ENCODE measurements at regions not wholly inside any gene's neighbourhood (a gene's known extent, or its start where the extent isn't known, plus 50 kb on each side); places are given as distances from the start of the nearest gene placed in this dataset.

DNA sequence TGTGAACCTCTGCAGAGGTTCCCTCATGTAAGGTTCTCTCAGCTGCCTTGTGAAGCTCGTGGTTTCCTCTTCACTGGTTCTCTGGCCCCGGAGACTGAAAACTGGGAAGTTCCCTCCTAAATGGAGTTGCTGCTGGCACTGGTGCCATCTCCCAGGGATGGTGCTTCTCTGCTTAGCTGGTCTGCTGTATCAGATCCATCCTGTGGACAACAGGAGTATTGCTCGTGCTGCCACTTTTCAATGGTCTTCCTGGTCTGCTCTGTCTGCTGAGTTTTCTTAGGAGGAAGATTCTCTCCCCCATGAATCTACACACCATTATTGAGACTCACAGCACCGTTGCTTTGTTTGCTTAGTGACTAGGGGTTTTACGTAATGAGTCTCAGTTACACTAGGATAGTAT, 247.8 kb downstream of the OTUD1 start:
- no peaks in the 10 kb centered on the region for H3K9me3 ChIP-seq (ENCODE audit: control insufficient read depth in 1 of 2, insufficient read depth in 1 of 2, low read depth in 1 of 2, low read length in 2 of 2)
- H3K4me1 ChIP-seq (ENCODE audit: control insufficient read depth in 1 of 2, insufficient read depth in 2 of 2, low read length in 2 of 2), result no peaks in the 10 kb centered on the region
- DNase-seq (ENCODE audit: low read depth, low spot score), result no peak
- H4K20me1 ChIP-seq (ENCODE audit: insufficient read depth), result no peaks in the 10 kb centered on the region
- no peak overlapping the region for H3K4me2 ChIP-seq (ENCODE audit: low read length)
- H2AFZ ChIP-seq (ENCODE audit: low read depth, low read length, poor library complexity, severe bottlenecking), result no peak overlapping the region
- CTCF ChIA-PET, result no interaction called here
- RAD21 ChIA-PET (ENCODE audit: low non-redundant PET in 1 of 2, low total read pairs in 2 of 2, uncharacterized antibody in 2 of 2, unreplicated experiment in 2 of 2), result no interaction called here
- no peaks in the 10 kb centered on the region for H3K27me3 ChIP-seq (ENCODE audit: insufficient read depth, low read length)
- no peaks in the 10 kb centered on the region for H3K9me2 ChIP-seq (ENCODE audit: insufficient read depth)
- H3K9ac ChIP-seq (ENCODE audit: low read length), result no peak overlapping the region
- no peaks in the 10 kb centered on the region for H3K79me2 ChIP-seq (ENCODE audit: insufficient read depth, low read length)
- H3K4me3 ChIP-seq (replicated peaks in 1 of 2; ENCODE audit: low read depth in 1 of 2, low read length in 2 of 2), result no peak overlapping the region
- no TSS peak for BruUV-seq (replicated peaks)
- intact Hi-C loops (cut with micrococcal nuclease), result no loop called here
- H3K27ac ChIP-seq (ENCODE audit: low read depth, low read length), result no peak overlapping the region
- no peak for ATAC-seq
- no peaks in the 10 kb centered on the region for H3K36me3 ChIP-seq (ENCODE audit: control insufficient read depth in 1 of 2, insufficient read depth in 2 of 2, low read length in 2 of 2)
- POLR2A ChIA-PET, result no interaction called here
- TF ChIP-seq POLR2A (IDR thresholded peaks at IDR 0.05; ENCODE audit: borderline replicate concordance, extremely low read depth, insufficient read depth, insufficient read length), result no peak
- no peak for TF ChIP-seq SRF (IDR thresholded peaks at IDR 0.05; ENCODE audit: low read depth)
- no peak for TF ChIP-seq FOSL1 (IDR thresholded peaks at IDR 0.05; ENCODE audit: low read depth)
- TF ChIP-seq EZH2phosphoT487 (IDR thresholded peaks at IDR 0.05; ENCODE audit: borderline replicate concordance), result no peak
- no peak for TF ChIP-seq JUND (IDR thresholded peaks at IDR 0.05)
- no peak for TF ChIP-seq YY1 (IDR thresholded peaks at IDR 0.05; ENCODE audit: extremely low read depth, insufficient replicate concordance, low read depth, low read length)
- TF ChIP-seq MAX (IDR thresholded peaks at IDR 0.05), result no peak

DNA sequence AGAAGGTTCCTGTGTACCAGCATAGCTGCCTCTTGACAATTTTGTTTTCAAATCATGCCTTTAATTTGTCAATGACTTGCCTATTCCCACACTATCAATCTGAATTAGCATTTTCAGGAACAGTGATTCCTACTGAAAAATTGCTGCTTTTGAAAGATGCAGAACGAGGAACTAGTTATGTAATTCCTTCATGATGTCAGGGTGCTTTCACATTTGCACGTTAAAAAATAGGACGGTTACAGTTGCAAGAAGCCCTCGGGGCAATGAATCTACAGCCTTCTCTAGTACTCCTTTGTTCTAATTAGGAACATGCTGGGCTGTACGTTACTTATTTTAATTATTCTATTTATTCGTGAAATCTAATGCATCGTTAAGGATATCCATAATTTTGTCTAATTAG, 253.9 kb downstream of the OTUD1 start:
- H3K27me3 ChIP-seq (ENCODE audit: insufficient read depth, low read length), result 0 out of 2 replicates have a peak, but pooled peaks cover 3% of the 10 kb centered on the region
- no peaks in the 10 kb centered on the region for H3K9me3 ChIP-seq (ENCODE audit: control insufficient read depth in 1 of 2, insufficient read depth in 1 of 2, low read depth in 1 of 2, low read length in 2 of 2)
- POLR2A ChIA-PET, result no interaction called here
- TF ChIP-seq ZNF274 (IDR thresholded peaks at IDR 0.05; ENCODE audit: low read depth, low read length) (no peak), POLR2AphosphoS5 (IDR thresholded peaks at IDR 0.05; ENCODE audit: low read depth, low read length) (no peak), EZH2 (IDR thresholded peaks at IDR 0.05) (no peak), EGR1 (IDR thresholded peaks at IDR 0.05; ENCODE audit: low read depth) (no peak), EZH2phosphoT487 (IDR thresholded peaks at IDR 0.05; ENCODE audit: borderline replicate concordance) (no peak), ZFX (IDR thresholded peaks at IDR 0.05) (no peak), TCF7L2 (IDR thresholded peaks at IDR 0.05; ENCODE audit: borderline replicate concordance, extremely low read depth, insufficient read depth, insufficient read length) (no peak), ATF3 (IDR thresholded peaks at IDR 0.05) (no peak), POLR2A (IDR thresholded peaks at IDR 0.05; ENCODE audit: borderline replicate concordance, extremely low read depth, insufficient read depth, insufficient read length) (no peak), YY1 (IDR thresholded peaks at IDR 0.05; ENCODE audit: extremely low read depth, insufficient replicate concordance, low read depth, low read length) (no peak), MAX (IDR thresholded peaks at IDR 0.05) (no peak), CEBPB (IDR thresholded peaks at IDR 0.05; ENCODE audit: low read depth) (no peak)
- CTCF ChIA-PET, result no interaction called here
- BruUV-seq (replicated peaks), result no TSS peak
- no peak overlapping the region for H3K4me2 ChIP-seq (ENCODE audit: low read length)
- DNase-seq (ENCODE audit: low read depth, low spot score), result no peak
- no peaks in the 10 kb centered on the region for H3K9me2 ChIP-seq (ENCODE audit: insufficient read depth)
- no peak overlapping the region for H3K9ac ChIP-seq (ENCODE audit: low read length)
- no peak overlapping the region for H2AFZ ChIP-seq (ENCODE audit: low read depth, low read length, poor library complexity, severe bottlenecking)
- no peaks in the 10 kb centered on the region for H3K79me2 ChIP-seq (ENCODE audit: insufficient read depth, low read length)
- no peak overlapping the region for H3K4me3 ChIP-seq (replicated peaks in 1 of 2; ENCODE audit: low read depth in 1 of 2, low read length in 2 of 2)
- H3K4me1 ChIP-seq (ENCODE audit: control insufficient read depth in 1 of 2, insufficient read depth in 2 of 2, low read length in 2 of 2), result no peaks in the 10 kb centered on the region
- no peaks in the 10 kb centered on the region for H3K36me3 ChIP-seq (ENCODE audit: control insufficient read depth in 1 of 2, insufficient read depth in 2 of 2, low read length in 2 of 2)
- H3K27ac ChIP-seq (ENCODE audit: low read depth, low read length), result no peak overlapping the region
- RAD21 ChIA-PET (ENCODE audit: low non-redundant PET in 1 of 2, low total read pairs in 2 of 2, uncharacterized antibody in 2 of 2, unreplicated experiment in 2 of 2), result no interaction called here
- intact Hi-C loops (cut with micrococcal nuclease), result no loop called here
- no peaks in the 10 kb centered on the region for H4K20me1 ChIP-seq (ENCODE audit: insufficient read depth)
- no peak for ATAC-seq
